ENCODE measurements at regions not wholly inside any gene's neighbourhood (a gene's known extent, or its start where the extent isn't known, plus 50 kb on each side); places are given as distances from the start of the nearest gene placed in this dataset.

DNA sequence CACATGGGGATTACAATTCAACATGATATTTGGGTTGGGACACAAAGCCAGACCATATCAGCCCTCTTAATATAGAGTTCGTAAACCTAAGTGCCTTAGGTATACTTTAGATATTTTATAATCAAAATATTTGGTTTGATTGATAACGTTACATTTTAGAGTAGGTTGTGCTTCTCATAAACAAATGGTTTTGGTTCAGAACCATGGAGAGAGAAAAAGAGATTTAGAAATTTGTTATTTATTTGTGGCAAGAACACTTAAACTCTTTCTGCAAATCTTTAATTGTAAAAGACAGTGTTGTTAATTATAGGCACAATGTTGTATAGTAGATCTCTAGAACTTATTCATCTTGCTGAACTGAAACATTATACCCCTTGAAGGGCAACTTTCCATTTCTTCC lies 298.8 kb downstream of the TENT4A start:
- no peak for DNase-seq (ENCODE audit: low read depth in 2 of 2, low spot score in 1 of 2)

DNA sequence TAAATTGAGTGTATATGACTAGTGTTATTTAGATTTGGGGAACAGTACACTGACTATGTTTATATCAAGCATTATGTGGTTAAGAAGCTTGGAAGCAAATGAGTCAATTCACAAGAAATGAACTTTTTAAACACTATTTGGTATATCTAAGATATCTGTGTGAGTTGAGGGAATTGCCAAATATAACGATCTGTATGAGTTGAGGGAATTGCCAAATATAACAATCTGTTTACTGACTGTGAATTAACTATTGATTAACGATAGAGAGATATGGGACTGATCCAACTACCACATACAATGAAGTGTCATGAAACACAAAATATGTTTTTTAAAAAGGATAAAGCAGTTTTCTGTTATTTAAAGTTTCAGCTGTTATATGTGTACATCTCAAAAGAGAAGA lies 301.4 kb downstream of the TENT4A start:
- DNase-seq (ENCODE audit: low read depth in 2 of 2, low spot score in 1 of 2) = no peak

DNA sequence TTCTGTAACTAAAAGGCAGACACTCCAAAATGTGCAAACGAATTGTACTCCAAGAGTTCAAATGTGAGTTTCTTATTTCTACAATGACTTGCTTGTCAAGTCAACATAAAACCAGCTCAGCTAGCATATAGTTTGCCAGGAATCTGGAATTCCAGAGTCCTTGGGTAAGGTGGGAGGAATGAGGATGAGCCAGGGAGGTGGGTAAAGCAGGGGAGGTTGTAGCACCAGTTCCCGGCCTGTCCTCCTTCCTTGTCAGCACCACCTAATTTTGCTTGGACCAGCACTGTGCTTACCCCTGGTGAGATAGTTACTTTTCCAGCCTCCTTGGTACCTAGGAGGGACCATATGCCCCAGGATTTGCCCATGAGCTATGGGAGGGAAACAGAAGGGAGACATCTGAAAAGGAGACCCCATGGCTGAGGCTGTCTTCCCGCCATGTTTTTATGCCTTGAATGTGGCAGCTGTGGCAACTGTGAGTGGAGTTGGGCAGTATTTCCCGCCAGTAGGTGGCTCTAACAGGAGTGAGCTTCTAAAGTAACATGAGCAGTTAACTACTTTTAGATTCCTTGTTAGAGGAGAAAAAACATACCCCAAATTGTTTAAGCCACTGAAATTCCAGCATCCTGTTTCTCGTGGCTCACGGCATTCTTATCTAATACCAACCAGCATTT lies 302.5 kb downstream of the TENT4A start:
- no peak for DNase-seq (ENCODE audit: low read depth in 2 of 2, low spot score in 1 of 2)

DNA sequence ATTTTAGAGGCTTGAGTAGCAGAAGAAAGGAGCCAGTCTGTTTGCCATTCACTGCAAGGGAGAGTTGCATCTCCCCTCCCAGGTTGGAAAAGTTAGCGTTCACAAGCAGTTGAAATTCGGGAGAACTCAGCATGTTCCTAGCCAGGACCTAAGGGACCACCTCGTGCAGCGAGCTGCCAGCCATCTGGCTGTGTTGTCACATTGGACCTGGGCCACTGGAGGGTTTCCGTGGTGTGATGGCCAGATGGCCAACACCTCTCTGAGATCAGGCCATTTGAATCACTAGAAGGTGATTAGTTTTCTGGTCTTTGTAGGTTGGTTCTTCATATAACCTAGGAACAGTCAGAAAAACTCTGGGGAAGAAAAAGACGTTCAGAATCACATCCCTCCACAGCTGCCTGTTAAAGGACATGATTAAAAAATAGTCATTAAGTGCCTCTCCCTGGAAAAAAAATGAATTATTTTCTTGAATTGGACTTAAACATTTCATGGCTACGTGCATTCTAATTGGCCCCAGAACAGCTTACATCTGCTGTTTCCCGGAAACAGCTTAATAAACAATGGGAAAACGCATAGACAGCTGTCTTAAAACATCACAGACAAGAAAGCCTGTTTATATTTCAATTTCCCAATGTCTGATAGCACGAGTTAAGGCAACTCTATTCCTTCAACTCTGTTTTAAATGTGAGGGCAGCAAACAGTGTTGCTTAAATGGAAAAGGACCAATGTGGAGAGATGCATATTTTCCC lies 303.9 kb downstream of the TENT4A start:
- DNase-seq (ENCODE audit: low read depth in 2 of 2, low spot score in 1 of 2) = no peak

DNA sequence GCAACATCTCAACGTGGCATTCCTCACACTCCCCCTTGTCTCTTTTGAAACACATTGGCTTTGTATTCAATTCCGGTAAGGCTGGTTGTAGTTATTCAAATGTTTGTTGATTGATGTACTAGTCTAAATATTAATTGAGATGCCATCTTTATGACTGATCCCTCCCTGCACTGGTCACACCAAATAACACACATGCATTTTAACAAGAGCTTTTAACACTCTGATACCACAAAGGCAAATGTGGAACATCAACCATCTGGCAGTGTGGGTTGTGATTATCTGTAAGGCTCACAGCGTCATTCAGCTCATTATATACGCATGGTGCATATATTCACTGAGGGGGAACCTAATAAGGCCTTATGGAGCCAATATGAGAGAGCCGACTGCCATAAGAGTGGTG lies 305.0 kb downstream of the TENT4A start:
- no peak for DNase-seq (ENCODE audit: low read depth in 2 of 2, low spot score in 1 of 2)

DNA sequence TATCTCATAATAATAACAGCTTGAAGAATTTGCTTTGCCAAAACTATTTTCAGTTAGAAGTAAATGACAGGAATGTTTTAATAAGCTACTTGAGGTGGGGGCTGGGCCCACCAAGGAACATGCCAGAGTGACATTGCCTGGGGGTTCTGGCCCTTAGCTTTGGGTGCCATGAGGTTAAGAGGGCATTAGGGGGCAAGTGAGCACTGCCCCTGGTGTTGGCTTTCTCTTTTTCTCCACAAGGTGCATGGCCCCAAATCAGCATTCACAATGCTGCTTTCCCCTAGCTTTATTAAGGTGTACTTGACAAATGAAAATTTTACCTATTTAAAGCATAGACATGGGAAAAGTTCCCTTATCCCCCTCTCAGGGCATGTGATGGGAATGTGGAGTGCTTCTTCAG lies 305.4 kb downstream of the TENT4A start:
- DNase-seq (ENCODE audit: low read depth in 2 of 2, low spot score in 1 of 2) = no peak

DNA sequence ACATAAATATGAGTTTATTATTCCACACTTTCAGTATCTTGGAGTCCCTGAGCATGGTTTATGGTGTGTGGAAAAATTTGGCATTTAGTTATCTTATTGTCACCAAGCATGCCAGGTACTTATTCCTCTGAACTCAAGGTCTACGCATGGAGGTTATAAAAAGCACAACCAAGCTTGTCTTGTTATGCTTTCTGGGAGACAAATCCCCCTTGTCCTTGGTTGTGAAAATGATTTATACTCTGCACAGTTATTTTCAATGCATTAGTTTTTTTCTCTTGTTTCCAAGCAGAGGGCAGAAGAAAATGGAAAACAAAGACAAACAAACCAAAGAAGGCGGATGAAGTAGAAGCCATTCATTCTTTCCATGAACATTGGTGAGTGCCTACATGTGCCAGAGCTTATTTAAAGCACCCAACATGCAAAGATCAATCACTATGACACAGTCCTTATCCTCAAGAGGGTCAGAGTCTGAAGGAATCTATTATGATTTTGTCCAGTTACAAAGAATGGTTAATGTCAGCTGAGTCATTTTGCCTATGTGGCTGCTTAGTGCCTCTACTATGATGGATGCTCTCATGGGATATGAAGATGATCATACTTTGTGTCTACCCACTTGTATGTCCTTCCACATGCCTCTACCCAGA lies 323.1 kb downstream of the TENT4A start:
- no peak for DNase-seq (ENCODE audit: low read depth in 2 of 2, low spot score in 1 of 2)

DNA sequence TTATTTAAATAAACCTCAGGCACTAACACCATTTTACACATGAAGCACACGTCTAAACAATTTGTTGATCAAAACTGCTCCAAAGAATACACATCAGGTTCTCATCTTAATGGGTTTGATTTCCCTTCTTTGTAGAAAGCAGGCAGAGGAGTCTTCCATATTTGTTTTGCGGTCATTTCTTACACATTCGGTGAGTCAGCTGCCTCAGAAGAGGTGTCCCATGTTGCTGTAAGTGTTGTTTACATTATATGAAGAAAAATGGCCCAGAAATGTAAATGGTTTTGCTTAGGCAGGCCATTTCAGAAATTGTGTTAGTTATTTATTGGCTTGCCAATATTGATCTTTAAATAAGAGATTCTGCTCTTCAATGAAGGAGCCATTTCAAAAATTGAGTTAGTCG lies 325.8 kb downstream of the TENT4A start:
- no peak for DNase-seq (ENCODE audit: low read depth in 2 of 2, low spot score in 1 of 2)

DNA sequence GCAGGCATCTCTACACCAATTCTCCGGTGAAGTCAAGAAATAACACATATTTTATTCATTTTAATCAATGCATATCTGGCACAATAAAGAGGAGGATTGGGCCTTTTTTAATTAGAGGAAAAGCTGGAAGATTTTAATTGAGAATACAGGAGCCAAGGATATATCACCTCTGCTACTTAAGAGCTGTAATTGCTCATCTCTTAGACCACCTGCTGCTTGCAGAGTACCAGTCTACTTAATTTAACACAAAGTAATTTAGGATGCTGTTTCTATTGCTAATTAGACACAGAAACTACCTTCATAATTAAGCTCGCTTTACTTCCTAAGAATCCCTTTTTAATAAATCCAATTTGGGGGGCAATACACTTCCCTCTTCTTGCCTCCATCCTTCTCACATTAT lies 326.9 kb downstream of the TENT4A start:
- no peak for DNase-seq (ENCODE audit: low read depth in 2 of 2, low spot score in 1 of 2)

DNA sequence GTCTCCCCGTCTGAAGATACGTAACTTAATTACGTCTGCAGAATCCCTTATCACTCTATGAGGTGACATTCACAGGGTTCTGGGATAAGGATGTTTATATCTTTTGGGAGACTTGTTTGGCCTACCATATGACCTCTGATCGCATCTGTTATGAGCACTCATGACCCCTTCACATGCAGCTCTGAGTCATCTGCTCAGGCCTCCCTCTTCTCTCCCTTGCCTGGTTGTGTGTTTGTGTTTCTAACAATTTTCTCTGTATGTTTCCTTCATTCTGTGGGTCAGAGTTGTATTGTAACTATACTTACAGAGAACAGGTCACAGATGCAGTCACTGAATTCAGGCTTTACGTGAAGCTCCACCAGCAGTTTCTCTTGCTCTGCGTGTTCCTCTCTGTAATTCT lies 330.6 kb downstream of the TENT4A start:
- no peak for DNase-seq (ENCODE audit: low read depth in 2 of 2, low spot score in 1 of 2)

DNA sequence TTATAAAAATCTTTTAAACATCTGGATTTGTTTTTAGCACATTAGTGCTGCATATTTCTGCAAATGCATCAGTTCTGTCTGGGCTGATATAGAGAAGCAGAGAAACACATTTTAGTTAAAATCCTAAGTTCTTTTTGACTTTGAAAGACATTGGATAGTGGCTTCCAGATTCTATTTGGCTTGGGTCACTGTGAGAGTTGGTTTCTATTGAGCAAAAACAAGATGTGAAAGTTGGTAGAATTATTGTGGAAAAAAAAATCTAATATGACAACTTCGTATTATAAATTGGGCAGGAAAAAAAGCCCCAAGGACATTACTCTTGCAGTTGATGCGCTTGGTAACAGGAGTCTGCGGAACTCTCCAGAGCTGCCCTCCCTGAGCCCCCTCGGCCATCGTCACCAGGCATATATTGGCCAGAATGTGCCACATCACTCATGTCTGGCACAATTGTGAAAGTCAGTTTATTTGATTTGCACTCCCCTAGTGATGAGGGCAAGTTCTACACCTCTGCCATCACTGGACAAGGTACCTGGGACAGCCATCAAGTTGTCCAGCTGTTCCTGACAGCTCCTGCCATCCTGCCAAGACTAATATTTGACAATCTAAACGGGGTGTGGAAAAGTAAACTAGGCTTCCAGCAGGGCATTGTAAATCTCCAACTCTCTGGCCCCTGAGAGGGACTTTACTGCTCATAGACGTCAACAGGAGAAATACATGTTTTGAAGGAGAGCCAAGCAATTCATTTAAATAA lies 334.5 kb downstream of the TENT4A start:
- no peak for DNase-seq (ENCODE audit: low read depth in 2 of 2, low spot score in 1 of 2)

DNA sequence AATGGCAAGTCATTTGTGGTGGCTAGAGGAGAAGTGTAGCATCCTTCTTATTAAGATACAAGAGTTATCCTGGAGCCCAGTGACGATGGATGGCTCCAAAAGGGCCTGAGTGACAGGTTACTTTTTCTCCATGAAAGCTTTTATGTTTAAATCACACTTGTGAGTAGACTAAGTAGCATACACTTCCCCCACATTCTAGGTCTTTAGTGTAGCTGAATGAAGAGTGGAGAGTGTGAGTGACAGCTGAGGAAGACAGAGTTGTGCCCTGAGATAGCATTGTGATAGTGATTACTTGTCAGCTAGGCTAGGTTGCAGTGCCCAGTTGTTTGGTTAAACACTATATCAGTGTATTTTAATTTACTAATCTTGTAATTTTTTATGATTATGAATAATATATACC lies 337.8 kb downstream of the TENT4A start:
- DNase-seq (ENCODE audit: low read depth in 2 of 2, low spot score in 1 of 2) = no peak

DNA sequence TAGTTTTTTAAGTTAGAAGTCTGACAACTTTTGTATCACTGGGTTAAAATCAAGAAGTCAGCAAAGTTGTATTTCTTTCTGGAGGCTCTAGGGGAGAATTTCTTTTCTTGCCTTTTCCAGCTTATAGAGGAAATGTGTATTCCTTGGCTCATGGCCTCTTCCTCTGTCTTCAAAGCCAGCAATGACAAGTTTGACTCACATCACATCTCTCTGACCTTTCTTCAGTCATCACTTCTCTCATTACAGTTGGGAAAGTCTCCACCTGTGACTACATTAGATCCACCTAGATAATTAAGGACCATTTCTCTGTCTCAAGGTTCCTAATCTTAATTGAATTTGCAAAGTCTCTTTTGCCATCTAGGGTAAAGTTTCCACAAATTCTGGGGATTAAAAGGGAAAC lies 339.9 kb downstream of the TENT4A start:
- no peak for DNase-seq (ENCODE audit: low read depth in 2 of 2, low spot score in 1 of 2)

DNA sequence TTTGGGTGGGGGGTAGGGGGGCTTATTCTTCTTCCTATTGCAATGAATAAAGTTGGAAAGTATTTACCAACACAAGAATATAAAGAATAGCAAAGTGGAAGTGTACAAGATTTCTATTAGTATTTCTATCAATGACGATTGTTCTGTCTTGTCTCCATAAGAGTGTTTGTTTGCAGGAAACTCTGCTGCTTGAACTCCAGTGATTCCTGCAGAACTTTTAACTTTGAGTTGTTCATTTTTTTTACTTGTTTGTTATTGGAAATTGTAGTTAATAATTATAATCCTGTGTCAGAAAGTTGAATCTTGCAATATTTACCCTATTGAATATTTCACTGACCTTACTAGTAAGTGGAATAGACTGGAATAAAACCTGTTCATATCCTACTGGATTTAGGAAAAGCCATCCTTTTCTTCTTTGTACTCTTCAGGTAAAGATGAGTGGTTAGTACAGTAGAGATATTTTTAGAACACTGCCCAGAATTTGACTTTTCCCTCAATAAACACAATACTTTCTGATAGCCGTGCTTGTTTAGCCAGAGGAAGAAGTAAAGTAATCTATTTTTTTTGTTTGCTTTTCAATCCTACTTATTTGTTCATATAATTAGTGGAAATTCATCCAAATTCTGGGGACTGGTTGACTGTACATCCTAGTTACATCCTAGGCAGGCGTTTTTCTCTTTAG lies 340.4 kb downstream of the TENT4A start:
- DNase-seq (ENCODE audit: low read depth in 2 of 2, low spot score in 1 of 2) = no peak

DNA sequence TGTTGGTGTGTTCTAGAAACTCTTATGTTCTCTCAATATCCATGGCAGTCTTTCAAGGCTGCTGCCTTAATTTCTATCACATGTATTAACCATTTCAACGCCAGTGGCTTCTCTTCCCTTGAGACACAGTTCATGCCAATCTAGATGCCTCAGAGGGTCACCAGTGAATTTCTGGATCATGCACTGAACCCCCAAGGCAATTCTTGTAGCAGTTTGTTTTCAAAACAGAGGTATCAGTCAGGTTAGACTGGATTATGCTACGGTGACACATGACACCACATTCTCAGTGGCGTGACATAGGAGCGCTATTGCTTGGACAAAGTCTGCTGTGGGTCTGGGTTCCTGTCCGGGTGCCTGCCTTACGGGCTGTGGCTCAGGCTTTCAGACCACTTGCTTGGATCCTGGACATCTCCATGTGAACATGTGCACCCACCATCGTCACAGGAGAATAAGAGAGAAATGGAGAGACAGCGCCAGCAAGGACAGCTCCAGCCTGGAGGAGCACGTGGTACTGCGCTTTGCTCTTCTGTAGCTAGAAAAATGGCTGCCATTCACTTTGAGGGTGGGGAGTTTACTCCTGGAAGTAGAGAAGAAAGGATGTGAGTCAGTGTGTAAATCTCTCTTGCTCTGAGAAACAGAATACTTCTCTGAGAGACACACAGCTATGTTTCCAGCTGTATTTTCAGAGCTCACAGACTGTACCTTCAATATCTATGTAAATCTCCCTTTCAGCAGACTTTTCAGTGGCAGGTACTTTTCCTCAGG lies 329.3 kb upstream of the ADCY2 start:
- no peak for DNase-seq (ENCODE audit: low read depth in 2 of 2, low spot score in 1 of 2)

DNA sequence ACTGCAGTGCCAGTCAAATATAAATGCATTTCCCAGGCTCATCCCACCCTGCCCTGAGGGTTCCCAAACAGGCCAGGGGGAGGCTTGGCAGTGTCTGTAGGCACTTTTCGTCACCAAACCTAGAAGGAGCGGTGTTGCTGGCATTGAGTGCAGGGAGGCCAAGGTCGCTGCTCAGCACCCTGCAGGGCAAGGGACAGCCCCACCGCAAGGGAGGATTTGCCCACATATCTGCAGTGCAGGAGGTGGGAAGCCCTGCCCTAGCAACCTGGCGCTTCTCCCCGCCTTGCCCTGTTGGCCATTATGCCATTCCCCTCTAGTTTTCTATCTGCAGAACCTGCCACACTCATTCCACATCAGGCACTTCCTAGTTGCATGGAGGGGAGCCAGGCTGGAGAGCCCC lies 327.8 kb upstream of the ADCY2 start:
- DNase-seq (ENCODE audit: low read depth in 2 of 2, low spot score in 1 of 2) = no peak

DNA sequence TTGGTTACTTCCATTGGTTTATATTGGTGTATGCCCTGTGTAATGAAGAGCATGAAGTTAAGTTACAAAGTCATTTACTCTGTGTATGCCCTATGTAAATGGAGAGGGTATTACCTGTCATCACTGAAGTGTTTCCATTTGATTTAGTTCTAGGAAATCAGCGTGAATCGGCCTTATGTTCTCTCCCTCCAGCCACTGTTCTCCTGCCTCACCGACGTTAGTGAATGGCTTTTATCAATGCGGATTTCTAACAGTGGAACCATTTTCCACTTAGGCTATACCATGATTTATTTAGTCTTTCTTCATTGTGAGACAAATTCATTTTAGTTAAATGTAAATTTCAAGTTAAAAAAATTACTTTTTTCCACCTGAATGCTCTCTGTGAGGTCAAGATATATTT lies 327.0 kb upstream of the ADCY2 start:
- DNase-seq (ENCODE audit: low read depth in 2 of 2, low spot score in 1 of 2) = no peak

DNA sequence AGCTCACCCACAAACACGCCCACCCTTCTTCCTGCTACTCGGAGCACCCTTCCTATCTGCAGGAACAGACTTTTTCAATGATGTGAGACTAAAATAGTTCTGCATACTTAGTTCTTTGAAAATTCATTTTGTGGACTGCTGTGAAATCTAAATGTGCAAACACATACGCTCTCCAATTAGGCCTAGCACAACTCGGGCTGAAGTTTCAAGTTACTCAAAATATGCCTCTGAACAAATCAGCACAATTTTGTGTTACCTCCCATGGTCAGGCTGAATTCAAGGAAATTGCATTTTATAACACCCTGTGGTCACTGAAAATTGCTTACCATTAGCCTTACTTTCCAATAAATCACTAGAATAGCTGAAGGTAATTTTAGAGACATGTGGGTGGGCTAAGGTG lies 323.8 kb upstream of the ADCY2 start:
- no peak for DNase-seq (ENCODE audit: low read depth in 2 of 2, low spot score in 1 of 2)

DNA sequence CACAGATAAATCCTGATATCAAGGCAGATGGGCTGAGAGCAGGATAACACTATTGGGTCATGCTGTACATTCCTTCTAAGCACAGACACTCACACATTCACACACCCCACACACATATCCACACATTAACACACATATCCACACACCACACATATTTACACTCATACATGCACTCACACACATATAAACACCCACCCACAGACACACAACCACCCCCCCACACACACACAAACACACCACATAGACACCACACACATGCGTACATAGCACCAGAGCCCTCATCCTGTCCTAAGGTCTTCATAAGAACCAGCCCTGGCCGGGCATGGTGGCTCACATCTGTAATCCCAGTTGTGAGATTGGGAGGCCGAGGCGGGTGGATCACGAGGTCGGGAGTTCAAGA lies 322.3 kb upstream of the ADCY2 start:
- DNase-seq (ENCODE audit: low read depth in 2 of 2, low spot score in 1 of 2) = no peak

DNA sequence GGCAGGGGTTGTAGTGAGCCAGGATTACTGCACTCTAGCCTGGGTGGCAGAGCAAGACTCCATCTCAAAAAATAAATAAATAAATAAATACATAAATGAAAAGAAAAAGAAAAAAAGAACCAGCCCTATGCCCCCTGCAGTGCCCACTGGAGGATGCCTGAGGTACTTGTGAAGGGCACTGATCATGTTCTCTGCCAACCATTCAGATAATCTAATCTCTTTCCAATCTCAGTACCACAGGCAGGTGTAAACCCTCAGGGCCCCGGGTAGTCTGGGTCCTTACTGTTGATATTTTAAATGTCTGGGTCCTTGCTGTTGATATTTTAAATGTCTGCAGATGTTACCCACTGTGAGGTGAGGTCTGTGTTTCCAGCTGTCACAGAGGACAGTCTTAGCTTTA lies 321.8 kb upstream of the ADCY2 start:
- no peak for DNase-seq (ENCODE audit: low read depth in 2 of 2, low spot score in 1 of 2)

DNA sequence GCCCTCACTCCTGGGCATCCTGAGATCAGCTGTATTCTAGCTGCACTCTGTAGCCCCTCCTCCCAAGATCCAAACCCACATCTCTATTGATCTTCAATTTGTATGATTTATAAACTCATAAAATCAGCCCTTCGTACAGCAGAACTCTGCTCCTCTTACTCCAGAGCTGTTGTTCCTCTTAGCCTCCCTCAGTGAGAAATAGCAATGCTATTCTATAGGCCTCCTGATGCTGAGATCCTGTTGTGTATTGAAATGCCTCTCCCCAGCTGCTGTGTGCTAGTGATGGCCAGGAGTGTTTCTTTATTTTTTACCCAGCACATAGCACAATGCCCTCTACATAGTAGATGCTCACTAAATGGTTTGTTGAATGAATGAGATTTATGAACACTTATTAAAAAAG lies 320.5 kb upstream of the ADCY2 start:
- no peak for DNase-seq (ENCODE audit: low read depth in 2 of 2, low spot score in 1 of 2)
